ENCODE measurements at regions not wholly inside any gene's neighbourhood (a gene's known extent, or its start where the extent isn't known, plus 50 kb on each side); places are given as distances from the start of the nearest gene placed in this dataset.
A peak's percentile ranks its signal among the peaks of the same experiment; 100 is the strongest.

DNA sequence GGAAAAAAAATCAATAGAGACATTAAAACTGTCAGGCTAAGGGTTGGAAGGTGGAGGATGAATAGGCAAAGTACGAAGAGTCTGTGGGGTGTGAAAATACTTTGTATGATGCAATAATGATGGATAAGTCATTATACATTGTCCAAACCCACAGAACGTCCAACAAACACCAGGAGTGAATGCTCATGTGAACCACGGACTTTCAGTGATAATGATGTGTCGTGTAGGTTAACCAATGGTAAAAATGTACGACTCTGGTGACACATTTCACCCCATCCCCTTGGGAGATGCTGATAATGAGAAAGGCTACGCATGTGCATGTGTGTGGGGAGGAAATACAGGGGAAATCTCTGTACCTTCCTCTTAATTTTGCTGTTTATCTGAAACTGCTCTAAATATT, 665.2 kb downstream of the FAT4 start:
- CTCF ChIA-PET = no interaction called here
- TF ChIP-seq CREM (CRISPR knock-in tag; IDR thresholded peaks at IDR 0.05) (no peak), GABPB1 (CRISPR knock-in tag; IDR thresholded peaks at IDR 0.05) (no peak), MXD4 (CRISPR knock-in tag; IDR thresholded peaks at IDR 0.05; ENCODE audit: borderline replicate concordance) (no peak), KAT7 (CRISPR knock-in tag; IDR thresholded peaks at IDR 0.05; ENCODE audit: borderline replicate concordance) (no peak), GRHL2 (CRISPR knock-in tag; IDR thresholded peaks at IDR 0.05; ENCODE audit: insufficient replicate concordance, severe bottlenecking) (no peak), EMX1 (CRISPR knock-in tag; IDR thresholded peaks at IDR 0.05) (no peak), RORB (CRISPR knock-in tag; IDR thresholded peaks at IDR 0.05) (no peak), SP1 (CRISPR knock-in tag; conservative IDR thresholded peaks at IDR 0.05) (no peak), ATF2 (CRISPR knock-in tag; IDR thresholded peaks at IDR 0.05; ENCODE audit: borderline replicate concordance, low read depth) (no peak), SOX15 (CRISPR knock-in tag; IDR thresholded peaks at IDR 0.05) (no peak)
- Mint-ChIP-seq H3K27ac (no peak overlapping the region), H3K36me3 (no peaks in the 10 kb centered on the region), H3K4me1 (peaks cover 6% of the 10 kb centered on the region; the same call in 1 of the 2 replicates), H3K27me3 (ENCODE audit: low read depth) (no peaks in the 10 kb centered on the region), H3K9me3 (no peaks in the 10 kb centered on the region), H3K4me3 (no peak overlapping the region)
- no peak for DNase-seq (ENCODE audit: low spot score)
- ATAC-seq = no peak
- POLR2A ChIA-PET = no interaction called here

DNA sequence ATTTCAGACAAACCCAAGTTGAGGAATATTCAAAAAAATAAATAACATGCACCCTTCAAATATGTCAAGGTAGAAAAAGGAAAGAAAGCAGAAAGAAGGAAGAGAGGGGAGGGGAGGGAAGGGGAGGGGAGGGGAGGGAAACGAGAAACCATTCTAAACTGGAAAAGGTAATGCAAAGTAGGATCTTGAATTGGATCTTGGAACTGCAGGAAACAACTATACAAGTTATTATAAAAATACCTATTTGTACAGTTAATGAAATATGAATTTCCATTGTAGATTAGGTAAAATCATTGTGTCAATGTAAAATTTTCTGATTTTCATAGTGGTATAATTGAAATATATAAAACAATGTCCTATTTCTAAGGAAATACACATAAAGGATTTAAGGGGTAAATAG, 668.4 kb downstream of the FAT4 start:
- no peak overlapping the region for H3K27ac Mint-ChIP-seq
- ChIA-PET CTCF (no interaction called here), POLR2A (no interaction called here)
- TF ChIP-seq OVOL2 (CRISPR knock-in tag; IDR thresholded peaks at IDR 0.05; ENCODE audit: borderline replicate concordance) = no peak
- TF ChIP-seq, protein P1, sequence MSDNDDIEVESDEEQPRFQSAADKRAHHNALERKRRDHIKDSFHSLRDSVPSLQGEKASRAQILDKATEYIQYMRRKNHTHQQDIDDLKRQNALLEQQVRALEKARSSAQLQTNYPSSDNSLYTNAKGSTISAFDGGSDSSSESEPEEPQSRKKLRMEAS (CRISPR knock-in tag; IDR thresholded peaks at IDR 0.05) = no peak
- no peak for TF ChIP-seq GRHL2 (CRISPR knock-in tag; IDR thresholded peaks at IDR 0.05; ENCODE audit: insufficient replicate concordance, severe bottlenecking)
- TF ChIP-seq JAZF1 (CRISPR knock-in tag; IDR thresholded peaks at IDR 0.05) = no peak
- no peak for TF ChIP-seq ZBTB21 (CRISPR knock-in tag; IDR thresholded peaks at IDR 0.05; ENCODE audit: borderline replicate concordance)
- no peak for TF ChIP-seq ZNF263 (CRISPR knock-in tag; IDR thresholded peaks at IDR 0.05; ENCODE audit: low read depth)
- TF ChIP-seq PRRX2 (CRISPR knock-in tag; IDR thresholded peaks at IDR 0.05) = no peak
- no peak for TF ChIP-seq TEAD4 (CRISPR knock-in tag; IDR thresholded peaks at IDR 0.05)
- DNase-seq (ENCODE audit: low spot score) = no peak
- H3K9me3 Mint-ChIP-seq = peaks cover 8% of the 10 kb centered on the region
- no peak overlapping the region for H3K4me3 Mint-ChIP-seq
- H3K27me3 Mint-ChIP-seq (ENCODE audit: low read depth) = no peaks in the 10 kb centered on the region
- ATAC-seq = no peak
- H3K36me3 Mint-ChIP-seq = 0 out of 2 replicates have a peak, but pooled peaks cover 3% of the 10 kb centered on the region
- peaks cover 17% of the 10 kb centered on the region for H3K4me1 Mint-ChIP-seq

- ChIA-PET CTCF (no interaction called here), POLR2A (no interaction called here)
- peak; percentile 72 for DNase-seq (ENCODE audit: low spot score)
- H3K4me1 Mint-ChIP-seq = peaks cover 17% of the 10 kb centered on the region
- peak; percentile 99 for ATAC-seq
- H3K27me3 Mint-ChIP-seq (ENCODE audit: low read depth) = no peaks in the 10 kb centered on the region
- no peak for TF ChIP-seq ZNF532 (CRISPR knock-in tag; IDR thresholded peaks at IDR 0.05; ENCODE audit: borderline replicate concordance)
- peak; percentile 68; the same call in 1 of the 2 replicates for TF ChIP-seq FOXK1 (CRISPR knock-in tag; IDR thresholded peaks at IDR 0.05)
- H3K36me3 Mint-ChIP-seq = 0 out of 2 replicates have a peak, but pooled peaks cover 3% of the 10 kb centered on the region
- H3K27ac Mint-ChIP-seq = peak overlapping the region; percentile 95; the same call in 1 of the 2 replicates
- H3K9me3 Mint-ChIP-seq = peaks cover 8% of the 10 kb centered on the region
- H3K4me3 Mint-ChIP-seq = no peak overlapping the region
These were observed 671.1 kb downstream of the FAT4 start for GRCh38 chr4:125985856-125986255.
